ENCODE measurements at regions not wholly inside any gene's neighbourhood (a gene's known extent, or its start where the extent isn't known, plus 50 kb on each side); places are given as distances from the start of the nearest gene placed in this dataset.

GRCh38 chr13:80121038-80121437 lies 219.9 kb downstream of the SPRY2 start:
- no peak for DNase-seq

GRCh38 chr13:80118506-80118905 lies 222.4 kb downstream of the SPRY2 start:
- DNase-seq = no peak

- DNase-seq = no peak
Observed at GRCh38 chr13:80118099-80118498, 222.8 kb downstream of the SPRY2 start.

GRCh38 chr13:80117515-80117914 lies 223.4 kb downstream of the SPRY2 start:
- DNase-seq = no peak

- no peak for DNase-seq
Observed at GRCh38 chr13:80116107-80116506, 224.8 kb downstream of the SPRY2 start.

GRCh38 chr13:80115616-80116015 lies 225.3 kb downstream of the SPRY2 start:
- DNase-seq = no peak

GRCh38 chr13:80113714-80114454 lies 227.0 kb downstream of the SPRY2 start:
- DNase-seq = no peak

GRCh38 chr13:80109303-80109702 lies 231.6 kb downstream of the SPRY2 start:
- DNase-seq = no peak

- DNase-seq = no peak
Observed at GRCh38 chr13:80105350-80105749, 235.6 kb downstream of the SPRY2 start.

- no peak for DNase-seq
Observed at GRCh38 chr13:80101040-80101439, 239.9 kb downstream of the SPRY2 start.

- DNase-seq = no peak
Observed at GRCh38 chr13:80100636-80101035, 240.3 kb downstream of the SPRY2 start.

- no peak for DNase-seq
Observed at GRCh38 chr13:80097561-80097960, 243.4 kb downstream of the SPRY2 start.

GRCh38 chr13:80096383-80096782 lies 244.5 kb downstream of the SPRY2 start:
- DNase-seq = no peak

GRCh38 chr13:80094526-80094925 lies 246.4 kb downstream of the SPRY2 start:
- DNase-seq = no peak

- no peak for DNase-seq
Observed at GRCh38 chr13:80093888-80094287, 247.0 kb downstream of the SPRY2 start.

- no peak for DNase-seq
Observed at GRCh38 chr13:80086304-80086721, 254.6 kb downstream of the SPRY2 start.

GRCh38 chr13:80083853-80084676 lies 256.9 kb downstream of the SPRY2 start:
- peak; percentile 38 for DNase-seq

GRCh38 chr13:80083081-80083852 lies 257.7 kb downstream of the SPRY2 start:
- DNase-seq = no peak

GRCh38 chr13:80082396-80083080 lies 258.4 kb downstream of the SPRY2 start:
- no peak for DNase-seq

GRCh38 chr13:80074811-80075210 lies 266.1 kb downstream of the SPRY2 start:
- DNase-seq = no peak

- no peak for DNase-seq
Observed at GRCh38 chr13:80074143-80074752, 266.7 kb downstream of the SPRY2 start.

- DNase-seq = no peak
Observed at GRCh38 chr13:80072231-80072630, 268.7 kb downstream of the SPRY2 start.
